OCI-LY1 (cell line): ENCODE measurements at regions not wholly inside any gene's neighbourhood (a gene's known extent, or its start where the extent isn't known, plus 50 kb on each side); places are given as distances from the start of the nearest gene placed in this dataset.

ENCODE experiments used
- H2AFZ ChIP-seq: fragments of 200-600 bp; sonication (generic), shearing (Covaris generic); 2 replicates; pipeline ENCODE4 v1.6.0; 2014; ENCODE audit warnings: antibody characterized with exemption, mild to moderate bottlenecking, low read length
- H3F3A ChIP-seq: fragments of 200-600 bp; sonication (generic), shearing (Covaris generic); 2 replicates; pipeline ENCODE4 v1.6.0; 2014; ENCODE audit warnings: mild to moderate bottlenecking, antibody characterized with exemption, low read length, moderate library complexity; ENCODE audit not compliant: insufficient read depth
- H3K27ac ChIP-seq: fragments of 200-600 bp; sonication (generic); 2 replicates; pipeline ENCODE4 v1.5.1; 2014; ENCODE audit warnings: low read length, mixed run types, mild to moderate bottlenecking, low read depth; ENCODE audit not compliant: poor library complexity, severe bottlenecking
- H3K27me3 ChIP-seq: fragments of 200-600 bp; sonication (generic); 2 replicates; pipeline ENCODE4 v1.6.0; 2014; ENCODE audit warnings: antibody characterized with exemption, mild to moderate bottlenecking, low read length, moderate library complexity; ENCODE audit not compliant: insufficient read depth
- H3K36me3 ChIP-seq: fragments of 200-600 bp; sonication (generic); 2 replicates; pipeline ENCODE4 v1.6.1; 2014; ENCODE audit warnings: mild to moderate bottlenecking, antibody characterized with exemption, low read length, moderate library complexity, mixed read lengths; ENCODE audit not compliant: insufficient read depth
- H3K4me1 ChIP-seq: fragments of 200-600 bp; sonication (generic); 2 replicates; pipeline ENCODE4 v1.5.1; 2014; ENCODE audit warnings: mild to moderate bottlenecking, low read length, moderate library complexity; ENCODE audit not compliant: insufficient read depth, severe bottlenecking
- H3K4me2 ChIP-seq: fragments of 200-600 bp; sonication (generic), shearing (Covaris generic); 2 replicates; pipeline ENCODE4 v1.6.1; 2014; ENCODE audit warnings: low read length
- H3K4me3 ChIP-seq: fragments of 200-600 bp; sonication (generic); 2 replicates; pipeline ENCODE4 v1.5.1; 2014; ENCODE audit warnings: low read length, low read depth, mild to moderate bottlenecking, mixed read lengths; ENCODE audit not compliant: poor library complexity, severe bottlenecking
- H3K79me2 ChIP-seq: fragments of 200-600 bp; shearing (Covaris generic); 2 replicates; pipeline ENCODE4 v1.6.1; 2016; ENCODE audit warnings: mixed run types, low read length, mixed read lengths; ENCODE audit not compliant: insufficient read depth
- H3K9ac ChIP-seq: fragments of 200-600 bp; sonication (generic), shearing (Covaris generic); 2 replicates; pipeline ENCODE4 v1.6.1; 2014; ENCODE audit warnings: mild to moderate bottlenecking, low read length, mixed read lengths
- H3K9me2 ChIP-seq: fragments of 200-600 bp; sonication (generic), shearing (Covaris generic); 2 replicates; pipeline ENCODE4 v1.6.1; 2014; ENCODE audit warnings: low read depth, mild to moderate bottlenecking, low read length, mixed read lengths
- H3K9me3 ChIP-seq: fragments of 200-600 bp; shearing (Covaris generic); 2 replicates; pipeline ENCODE4 v1.6.1; 2014; ENCODE audit warnings: low read length, mixed read lengths
- H4K20me1 ChIP-seq: fragments of 200-600 bp; sonication (generic), shearing (Covaris generic); 2 replicates; pipeline ENCODE4 v1.6.0; 2016; ENCODE audit warnings: mild to moderate bottlenecking, low read length; ENCODE audit not compliant: insufficient read depth
- EZH2 ChIP-seq: fragments of 200-600 bp; sonication (generic), shearing (Covaris generic); IDR thresholded peaks from 2 replicates; pipeline ENCODE4 v1.8.0; 2017; ENCODE audit warnings: borderline replicate concordance, mixed run types, mild to moderate bottlenecking, antibody characterized with exemption, low read length, moderate library complexity, mixed read lengths
- TF ChIP-seq, protein P1 (sequence below): fragments of 200-600 bp; sonication (generic), shearing (Covaris generic); IDR thresholded peaks from 2 replicates; pipeline ENCODE4 v1.5.1; 2017; ENCODE audit warnings: mild to moderate bottlenecking, antibody characterized with exemption, low read length, moderate library complexity, mixed read lengths

DNA sequence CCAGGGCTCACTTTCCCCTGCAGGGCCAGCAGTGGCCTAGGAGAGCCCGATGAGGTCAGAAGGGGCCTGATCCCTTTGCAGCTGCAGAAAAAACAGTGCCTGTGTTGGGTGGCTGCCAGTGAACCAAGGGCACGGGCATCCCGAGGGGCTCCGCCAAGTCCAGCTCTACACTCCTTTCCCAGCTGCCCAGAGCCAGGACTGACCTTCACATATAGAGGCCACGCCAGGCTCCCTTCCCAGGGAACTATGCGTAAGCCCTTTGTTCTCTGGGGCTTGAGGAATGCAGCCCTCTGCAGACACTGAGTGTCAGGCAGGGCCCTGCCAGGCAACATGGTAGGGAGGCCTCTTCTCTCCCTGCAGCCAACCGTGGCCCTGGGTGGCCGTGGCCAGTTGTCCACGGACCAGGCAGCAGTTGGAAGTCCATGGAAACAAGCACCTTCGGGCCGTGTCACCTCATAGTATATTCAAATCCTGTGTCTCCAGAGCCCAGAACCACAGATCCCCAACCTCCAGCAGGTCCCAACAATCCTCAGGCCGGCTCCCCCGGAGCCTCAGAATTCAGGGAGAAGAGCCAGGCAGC, 194.0 kb downstream of the NPHP4 start:
- H3K9ac ChIP-seq: no peak overlapping the region
- H3K4me2 ChIP-seq: no peak overlapping the region
- no peaks in the 10 kb centered on the region for H3K9me3 ChIP-seq
- H2AFZ ChIP-seq: no peak overlapping the region
- H3K36me3 ChIP-seq: no peaks in the 10 kb centered on the region
- H3K27me3 ChIP-seq: no peaks in the 10 kb centered on the region; the same call in 1 of the 2 replicates
- H3K4me3 ChIP-seq: no peak overlapping the region
- no peaks in the 10 kb centered on the region for H3F3A ChIP-seq
- no peaks in the 10 kb centered on the region for H3K9me2 ChIP-seq
- H3K4me1 ChIP-seq: no peaks in the 10 kb centered on the region
- H3K79me2 ChIP-seq: no peaks in the 10 kb centered on the region
- H3K27ac ChIP-seq: no peak overlapping the region
- no peaks in the 10 kb centered on the region for H4K20me1 ChIP-seq
- no peak for TF ChIP-seq EZH2
- TF ChIP-seq, protein P1, sequence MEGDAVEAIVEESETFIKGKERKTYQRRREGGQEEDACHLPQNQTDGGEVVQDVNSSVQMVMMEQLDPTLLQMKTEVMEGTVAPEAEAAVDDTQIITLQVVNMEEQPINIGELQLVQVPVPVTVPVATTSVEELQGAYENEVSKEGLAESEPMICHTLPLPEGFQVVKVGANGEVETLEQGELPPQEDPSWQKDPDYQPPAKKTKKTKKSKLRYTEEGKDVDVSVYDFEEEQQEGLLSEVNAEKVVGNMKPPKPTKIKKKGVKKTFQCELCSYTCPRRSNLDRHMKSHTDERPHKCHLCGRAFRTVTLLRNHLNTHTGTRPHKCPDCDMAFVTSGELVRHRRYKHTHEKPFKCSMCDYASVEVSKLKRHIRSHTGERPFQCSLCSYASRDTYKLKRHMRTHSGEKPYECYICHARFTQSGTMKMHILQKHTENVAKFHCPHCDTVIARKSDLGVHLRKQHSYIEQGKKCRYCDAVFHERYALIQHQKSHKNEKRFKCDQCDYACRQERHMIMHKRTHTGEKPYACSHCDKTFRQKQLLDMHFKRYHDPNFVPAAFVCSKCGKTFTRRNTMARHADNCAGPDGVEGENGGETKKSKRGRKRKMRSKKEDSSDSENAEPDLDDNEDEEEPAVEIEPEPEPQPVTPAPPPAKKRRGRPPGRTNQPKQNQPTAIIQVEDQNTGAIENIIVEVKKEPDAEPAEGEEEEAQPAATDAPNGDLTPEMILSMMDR: no peak

DNA sequence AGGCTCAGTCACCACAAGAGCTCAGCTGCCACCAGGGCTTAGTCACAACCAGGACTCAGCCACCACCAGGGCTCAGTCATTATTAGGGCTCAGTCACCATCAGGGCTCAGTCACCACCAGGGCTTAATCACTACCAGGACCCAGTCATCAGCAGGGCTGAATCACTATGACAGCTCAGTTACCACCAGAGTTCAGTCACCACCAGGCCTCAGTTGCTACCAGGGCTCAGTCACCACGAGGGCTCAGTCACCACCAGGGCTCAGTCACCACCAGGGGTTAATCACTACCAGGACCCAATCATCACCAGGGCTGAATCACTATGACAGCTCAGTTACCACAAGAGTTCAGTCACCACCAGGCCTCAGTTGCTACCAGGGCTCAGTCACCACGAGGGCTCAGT, 196.2 kb downstream of the NPHP4 start:
- no peaks in the 10 kb centered on the region for H3K4me1 ChIP-seq
- H4K20me1 ChIP-seq: no peaks in the 10 kb centered on the region
- H2AFZ ChIP-seq: no peak overlapping the region
- no peaks in the 10 kb centered on the region for H3K79me2 ChIP-seq
- no peaks in the 10 kb centered on the region for H3K9me2 ChIP-seq
- H3K9ac ChIP-seq: no peak overlapping the region
- no peaks in the 10 kb centered on the region; the same call in 1 of the 2 replicates for H3K27me3 ChIP-seq
- no peak overlapping the region for H3K4me2 ChIP-seq
- no peak for TF ChIP-seq EZH2
- TF ChIP-seq, protein P1: no peak
- no peak overlapping the region for H3K4me3 ChIP-seq
- H3K27ac ChIP-seq: no peak overlapping the region
- H3K36me3 ChIP-seq: no peaks in the 10 kb centered on the region
- no peaks in the 10 kb centered on the region for H3K9me3 ChIP-seq
- H3F3A ChIP-seq: no peaks in the 10 kb centered on the region

DNA sequence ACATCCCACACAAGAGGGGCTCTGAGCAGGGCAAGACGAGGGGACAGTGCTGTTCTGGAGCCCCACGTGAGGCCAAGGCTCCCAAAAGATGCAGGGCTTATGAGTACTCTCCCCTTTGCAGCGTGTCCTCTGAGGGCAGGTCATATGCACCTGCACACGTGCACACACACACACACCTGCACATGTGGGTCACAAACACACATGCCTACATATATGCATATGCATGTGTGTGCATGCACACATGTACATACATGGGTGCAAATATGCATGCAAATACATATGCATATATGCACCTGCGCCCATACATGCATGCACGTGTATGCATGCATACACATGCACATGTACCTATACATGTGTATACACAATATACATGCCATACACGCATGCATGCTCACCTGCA, 197.9 kb downstream of the NPHP4 start:
- Histone ChIP-seq H3K27ac (no peak overlapping the region), H3K4me2 (no peak overlapping the region), H3K9ac (no peak overlapping the region), H3K4me3 (no peak overlapping the region), H3K9me2 (no peaks in the 10 kb centered on the region), H3K79me2 (no peaks in the 10 kb centered on the region), H2AFZ (no peak overlapping the region), H3F3A (no peaks in the 10 kb centered on the region), H4K20me1 (no peaks in the 10 kb centered on the region), H3K4me1 (no peaks in the 10 kb centered on the region), H3K27me3 (no peaks in the 10 kb centered on the region; the same call in 1 of the 2 replicates), H3K9me3 (no peaks in the 10 kb centered on the region), H3K36me3 (no peaks in the 10 kb centered on the region)
- TF ChIP-seq EZH2: no peak
- TF ChIP-seq, protein P1: no peak
